Fibroblast of lung (primary cell): ENCODE measurements at regions not wholly inside any gene's neighbourhood (a gene's known extent, or its start where the extent isn't known, plus 50 kb on each side); places are given as distances from the start of the nearest gene placed in this dataset.

Experiments used
- CTCF ChIP-seq, 2 donors: IDR thresholded peaks in 1 of 2; conservative IDR thresholded peaks in 1 of 2; 1 replicate in 1 of 2; 2 replicates in 1 of 2; pipeline ENCODE4 v1.5.1; 2011 to 2012; ENCODE audit warnings: low read length in 2 of 2, control low read depth in 1 of 2, inconsistent platforms in 1 of 2, low read depth in 1 of 2, mild to moderate bottlenecking in 1 of 2
- EZH2 ChIP-seq: IDR thresholded peaks from 2 replicates; pipeline ENCODE4 v1.5.1; 2012; ENCODE audit warnings: low read length, control low read depth, mild to moderate bottlenecking; ENCODE audit errors: missing control alignments

GRCh38 chr9:119917175-119917574, 547.9 kb upstream of the BRINP1 start:
- TF ChIP-seq EZH2: no peak
- no peak for TF ChIP-seq CTCF (conservative IDR thresholded peaks at IDR 0.05 in 1 of 2, IDR thresholded peaks at IDR 0.05 in 1 of 2; ENCODE audit: low read depth in 1 of 2, low read length in 2 of 2)
